HCT116 (cell line): ENCODE measurements at regions not wholly inside any gene's neighbourhood (a gene's known extent, or its start where the extent isn't known, plus 50 kb on each side); places are given as distances from the start of the nearest gene placed in this dataset.

ENCODE experiments used
- ATAC-seq: fragments of 200-7000 bp; cut with Tn5 transposase; 2 replicates; pipeline ENCODE4 v1.9.1; 2020; ENCODE audit warnings: mild to moderate bottlenecking, moderate library complexity
- BruUV-seq: library from RNA; stranded (reverse); fragments of 400-500 nt; replicated peaks from 2 replicates; lab custom pipeline; 2021; lab: Mats Ljungman, UMichigan
- CTCF ChIA-PET: fragments of 300-600 bp; sonication (Branson Sonifier 250); formaldehyde crosslinking; loops from one replicate; lab custom pipeline; 2021; ENCODE audit warnings: antibody characterized with exemption; lab: Charles Lee
- POLR2A ChIA-PET: fragments of 300-600, 350-600 bp; sonication (Branson Sonifier 250); formaldehyde crosslinking; loops from one replicate; lab custom pipeline; 2021; ENCODE audit warnings: antibody characterized with exemption; lab: Charles Lee
- RAD21 ChIA-PET, 2 experiments: fragments of 300-600 bp; sonication (Branson Sonifier 250); formaldehyde crosslinking; loops; one replicate each; lab custom pipeline; 2023; ENCODE audit warnings: low total read pairs in 2 of 2; ENCODE audit not compliant: uncharacterized antibody in 2 of 2, unreplicated experiment in 2 of 2, low non-redundant PET in 1 of 2; lab: Charles Lee
- DNase-seq: peaks from one replicate; pipeline ENCODE4 v3.0.0-alpha.2; 2010; ENCODE audit warnings: low read depth, low spot score
- H2AFZ ChIP-seq: fragments of 200-600 bp; shearing (Covaris generic), sonication (generic); 2 replicates; pipeline ENCODE4 v1.6.1; 2017; ENCODE audit warnings: low read depth, mixed run types, mixed read lengths, antibody characterized with exemption, low read length; ENCODE audit not compliant: poor library complexity, severe bottlenecking
- H3K27ac ChIP-seq: 2 replicates; pipeline ENCODE4 v1.5.1; 2012; ENCODE audit warnings: low read depth, low read length
- H3K27me3 ChIP-seq: fragments of 200-600 bp; sonication (generic); 2 replicates; pipeline ENCODE4 v1.6.1; 2016; ENCODE audit warnings: mixed run types, low read length, mixed read lengths; ENCODE audit not compliant: insufficient read depth
- H3K36me3 ChIP-seq, 2 experiments: fragments of 200-500 bp in 1 of 2; fragments of 200-600 bp in 1 of 2; sonication (Bioruptor generic) in 1 of 2; sonication (generic) in 1 of 2; 2 replicates each; pipeline versions ENCODE4 v1.5.1 to v1.6.1; 2014 to 2016; ENCODE audit warnings: low read length in 2 of 2, inconsistent platforms in 1 of 2, mixed read lengths in 1 of 2, mixed run types in 1 of 2; ENCODE audit not compliant: insufficient read depth in 2 of 2, control insufficient read depth in 1 of 2
- H3K4me1 ChIP-seq, 2 experiments: fragments of 200-600 bp in 1 of 2; sonication (generic) in 1 of 2; 2 replicates each; pipeline versions ENCODE4 v1.5.1 to v1.6.1; 2012 to 2017; ENCODE audit warnings: low read length in 2 of 2, inconsistent platforms in 1 of 2, mild to moderate bottlenecking in 1 of 2, mixed read lengths in 1 of 2, mixed run types in 1 of 2, moderate library complexity in 1 of 2; ENCODE audit not compliant: insufficient read depth in 2 of 2, control insufficient read depth in 1 of 2
- H3K4me2 ChIP-seq: fragments of 200-600 bp; sonication (generic); 2 replicates; pipeline ENCODE4 v1.6.1; 2017; ENCODE audit warnings: mixed run types, low read length, mixed read lengths
- H3K4me3 ChIP-seq, 2 experiments: fragments of 200-600 bp in 1 of 2; sonication (generic) in 1 of 2; replicated peaks in 1 of 2; 2 replicates each; pipeline ENCODE4 v1.5.1; 2011 to 2016; ENCODE audit warnings: low read length in 2 of 2, control low read depth in 1 of 2, low read depth in 1 of 2, mild to moderate bottlenecking in 1 of 2, mixed read lengths in 1 of 2, mixed run types in 1 of 2
- H3K79me2 ChIP-seq: fragments of 200-600 bp; sonication (generic); 2 replicates; pipeline ENCODE4 v1.6.1; 2017; ENCODE audit warnings: mild to moderate bottlenecking, mixed run types, low read length, moderate library complexity, mixed read lengths; ENCODE audit not compliant: insufficient read depth
- H3K9ac ChIP-seq: fragments of 200-600 bp; sonication (generic); 2 replicates; pipeline ENCODE4 v1.6.1; 2016; ENCODE audit warnings: low read length, mixed read lengths
- H3K9me2 ChIP-seq: fragments of 200-600 bp; sonication (generic), shearing (Covaris generic); 2 replicates; pipeline ENCODE4 v1.6.1; 2017; ENCODE audit warnings: mixed run types, mild to moderate bottlenecking, moderate library complexity; ENCODE audit not compliant: insufficient read depth
- H3K9me3 ChIP-seq, 2 experiments: fragments of 200-500 bp in 1 of 2; fragments of 200-600 bp in 1 of 2; sonication (Bioruptor generic) in 1 of 2; sonication (generic) in 1 of 2; 2 replicates each; pipeline ENCODE4 v1.6.1; 2014 to 2017; ENCODE audit warnings: low read length in 2 of 2, mixed read lengths in 2 of 2, inconsistent platforms in 1 of 2, low read depth in 1 of 2, mild to moderate bottlenecking in 1 of 2, mixed run types in 1 of 2, moderate library complexity in 1 of 2; ENCODE audit not compliant: control insufficient read depth in 1 of 2, insufficient read depth in 1 of 2
- H4K20me1 ChIP-seq: fragments of 200-600 bp; sonication (generic), shearing (Covaris generic); 2 replicates; pipeline ENCODE4 v1.6.1; 2017; ENCODE audit warnings: mixed run types, mild to moderate bottlenecking, moderate library complexity; ENCODE audit not compliant: insufficient read depth
- ATF3 ChIP-seq: IDR thresholded peaks from 2 replicates; pipeline ENCODE4 v1.6.1; 2012
- CBX3 ChIP-seq: IDR thresholded peaks from 2 replicates; pipeline ENCODE4 v1.6.1; 2012; ENCODE audit warnings: low read depth
- CEBPB ChIP-seq: IDR thresholded peaks from 2 replicates; pipeline ENCODE4 v1.6.1; 2012; ENCODE audit warnings: low read depth
- CTCF ChIP-seq, 3 experiments: fragments of 200-600 bp in 1 of 3; sonication (generic) in 1 of 3; IDR thresholded peaks in 2 of 3; conservative IDR thresholded peaks in 1 of 3; 2 replicates each; pipeline ENCODE4 v1.5.1; 2012 to 2017; ENCODE audit warnings: low read depth in 2 of 3, low read length in 2 of 3, antibody characterized with exemption in 1 of 3, borderline replicate concordance in 1 of 3, control low read depth in 1 of 3, mild to moderate bottlenecking in 1 of 3, mixed read lengths in 1 of 3, mixed run types in 1 of 3, moderate library complexity in 1 of 3; ENCODE audit not compliant: insufficient read depth in 1 of 3
- EGR1 ChIP-seq: IDR thresholded peaks from 2 replicates; pipeline ENCODE4 v1.6.1; 2012; ENCODE audit warnings: low read depth
- ELF1 ChIP-seq: IDR thresholded peaks from 2 replicates; pipeline ENCODE4 v1.6.1; 2012; ENCODE audit warnings: low read depth, borderline replicate concordance
- EZH2 ChIP-seq: fragments of 200-600 bp; sonication (generic); IDR thresholded peaks from 2 replicates; pipeline ENCODE4 v1.6.1; 2017; ENCODE audit warnings: antibody characterized with exemption, mixed run types
- FOSL1 ChIP-seq: IDR thresholded peaks from 2 replicates; pipeline ENCODE4 v1.6.1; 2012; ENCODE audit warnings: low read depth
- JUND ChIP-seq: IDR thresholded peaks from 2 replicates; pipeline ENCODE4 v1.6.1; 2012
- MAX ChIP-seq: IDR thresholded peaks from 2 replicates; pipeline ENCODE4 v1.6.1; 2012
- POLR2A ChIP-seq: IDR thresholded peaks from 2 replicates; pipeline ENCODE4 v1.7.0; 2011; ENCODE audit warnings: borderline replicate concordance; ENCODE audit not compliant: insufficient read depth, insufficient read length; ENCODE audit errors: extremely low read depth
- POLR2AphosphoS5 ChIP-seq: IDR thresholded peaks from 2 replicates; pipeline ENCODE4 v1.6.1; 2011; ENCODE audit warnings: mild to moderate bottlenecking, low read depth, low read length, moderate library complexity
- RAD21 ChIP-seq: IDR thresholded peaks from 2 replicates; pipeline ENCODE4 v1.6.1; 2012; ENCODE audit warnings: low read depth, mild to moderate bottlenecking
- SP1 ChIP-seq: IDR thresholded peaks from 2 replicates; pipeline ENCODE4 v1.6.1; 2012; ENCODE audit warnings: low read depth
- SRF ChIP-seq: IDR thresholded peaks from 2 replicates; pipeline ENCODE4 v1.6.1; 2012; ENCODE audit warnings: low read depth
- YY1 ChIP-seq: IDR thresholded peaks from 2 replicates; pipeline ENCODE4 v1.6.1; 2011; ENCODE audit warnings: low read length, low read depth, moderate library complexity, mild to moderate bottlenecking; ENCODE audit not compliant: insufficient replicate concordance; ENCODE audit errors: extremely low read depth
- ZBTB33 ChIP-seq: IDR thresholded peaks from 2 replicates; pipeline ENCODE4 v1.6.1; 2011; ENCODE audit warnings: mild to moderate bottlenecking, low read length, moderate library complexity; ENCODE audit not compliant: insufficient replicate concordance; ENCODE audit errors: extremely low read depth
- ZFX ChIP-seq: fragments of 450-650 bp; IDR thresholded peaks from 2 replicates; pipeline ENCODE4 v1.6.1; 2017
- ZNF274 ChIP-seq: fragments of 200-500 bp; sonication (Bioruptor generic); IDR thresholded peaks from 2 replicates; pipeline ENCODE4 v1.6.1; 2014; ENCODE audit warnings: mild to moderate bottlenecking, low read depth, low read length, inconsistent platforms
- intact Hi-C: fragments of 100-400 bp; cut with micrococcal nuclease; formaldehyde crosslinking; loops from 2 replicates; pipeline ENCODE4 v1.10.0; 2022

- TF ChIP-seq EGR1 (no peak), POLR2AphosphoS5 (no peak), CEBPB (no peak), POLR2A (no peak), ELF1 (no peak)
- H2AFZ ChIP-seq, result no peak overlapping the region
- no peak overlapping the region for H3K4me2 ChIP-seq
- BruUV-seq, result no TSS peak
- intact Hi-C loops, result no loop called here
- ChIA-PET POLR2A (no interaction called here), RAD21 (no interaction called here), CTCF (no interaction called here)
- no peak for DNase-seq
- no peaks in the 10 kb centered on the region for H3K9me3 ChIP-seq
- no peaks in the 10 kb centered on the region for H3K4me1 ChIP-seq
- no peak for ATAC-seq
- H3K4me3 ChIP-seq, result no peak overlapping the region
- H3K9me2 ChIP-seq, result no peaks in the 10 kb centered on the region
- H3K36me3 ChIP-seq, result no peaks in the 10 kb centered on the region
- H3K27me3 ChIP-seq, result peaks cover 14% of the 10 kb centered on the region; the same call in 1 of the 2 replicates
- no peaks in the 10 kb centered on the region for H3K79me2 ChIP-seq
- H4K20me1 ChIP-seq, result no peaks in the 10 kb centered on the region
- H3K27ac ChIP-seq, result no peak overlapping the region
- H3K9ac ChIP-seq, result no peak overlapping the region
Observed at GRCh38 chr9:99556998-99557397, 264.7 kb upstream of the NR4A3 start.

- DNase-seq (no peak), ATAC-seq (no peak)
- Histone ChIP-seq H3K27me3 (peaks cover 14% of the 10 kb centered on the region; the same call in 1 of the 2 replicates), H3K36me3 (no peaks in the 10 kb centered on the region), H3K4me1 (no peaks in the 10 kb centered on the region), H3K9me3 (no peaks in the 10 kb centered on the region), H3K9ac (no peak overlapping the region), H2AFZ (no peak overlapping the region), H4K20me1 (no peaks in the 10 kb centered on the region), H3K79me2 (no peaks in the 10 kb centered on the region), H3K9me2 (no peaks in the 10 kb centered on the region), H3K27ac (no peak overlapping the region), H3K4me2 (no peak overlapping the region), H3K4me3 (no peak overlapping the region)
- TF ChIP-seq JUND, result no peak
- no peak for TF ChIP-seq CTCF (IDR thresholded peaks at IDR 0.05 in 2 of 3, conservative IDR thresholded peaks at IDR 0.05 in 1 of 3; ENCODE audit: borderline replicate concordance in 1 of 3, insufficient read depth in 1 of 3, low read depth in 2 of 3, low read length in 2 of 3)
- no peak for TF ChIP-seq ZNF274
- no peak for TF ChIP-seq ZFX
- no peak for TF ChIP-seq ELF1
- TF ChIP-seq EZH2, result no peak
- TF ChIP-seq FOSL1, result no peak
- no peak for TF ChIP-seq SP1
- no peak for TF ChIP-seq CBX3
- no peak for TF ChIP-seq ATF3
- TF ChIP-seq RAD21, result no peak
- TF ChIP-seq SRF, result no peak
- TF ChIP-seq ZBTB33, result no peak
- no peak for TF ChIP-seq YY1
- no peak for TF ChIP-seq MAX
- ChIA-PET CTCF (no interaction called here), POLR2A (no interaction called here), RAD21 (no interaction called here)
- no TSS peak for BruUV-seq
- intact Hi-C loops, result no loop called here
Observed at GRCh38 chr9:99557816-99558215, 263.9 kb upstream of the NR4A3 start.
